K562 (cell line): ENCODE measurements at regions not wholly inside any gene's neighbourhood (a gene's known extent, or its start where the extent isn't known, plus 50 kb on each side); places are given as distances from the start of the nearest gene placed in this dataset.
A peak's percentile ranks its signal among the peaks of the same experiment; 100 is the strongest.
"Not testable (repeated sequence)": the region's sequence is repeated elsewhere in the genome, so short reads cannot be mapped to it uniquely, and the experiment has no call there.

Source experiments
- ATAC-seq: fragments of 200-7000 bp; cut with Tn5 transposase; 3 replicates; pipeline ENCODE4 v1.9.1; 2020; ENCODE audit warnings: moderate library complexity
- BruUV-seq: library from RNA; stranded (reverse); fragments of 400-500 nt; replicated peaks from 2 replicates; lab custom pipeline; 2021; lab: Mats Ljungman, UMichigan
- CTCF ChIA-PET: fragments of 300-600 bp; formaldehyde crosslinking; extraction: SDS; loops from one replicate; lab custom pipeline; 2021; ENCODE audit warnings: low intra/inter-chr PET ratio; lab: Yijun Ruan, JAX
- POLR2A ChIA-PET: fragments of 300-600, 350-650 bp; sonication (Branson Sonifier 250); formaldehyde crosslinking; extraction: SDS; loops from one replicate; lab custom pipeline; 2021; ENCODE audit warnings: antibody characterized with exemption, inconsistent platforms; lab: Yijun Ruan, JAX
- DNase-seq, 4 experiments: peaks; one replicate each; pipeline versions ENCODE4 v3.0.0 to v3.0.0-alpha.2; 2011 to 2018; ENCODE audit warnings: low spot score in 3 of 4, mixed read lengths in 3 of 4; ENCODE audit errors: extremely low read depth in 1 of 4
- FAIRE-seq: peaks from 2 replicates; lab custom pipeline; 2011; peaks lifted over from hg19 to GRCh38; lab: Jason Lieb, UNC
- H2AFZ ChIP-seq: 2 replicates; pipeline ENCODE4 v1.6.0; 2011; ENCODE audit warnings: low read depth, low read length, control low read depth, inconsistent platforms
- H3K27ac ChIP-seq: fragments of 200-600 bp; 3 replicates; pipeline ENCODE4 v1.8.0; 2011; ENCODE audit warnings: low read depth, mild to moderate bottlenecking, control low read depth, inconsistent platforms, low read length, moderate library complexity, mixed read lengths; ENCODE audit errors: extremely low read depth
- H3K27me3 ChIP-seq, 2 experiments: fragments of 300-600 bp in 1 of 2; 2 replicates in 1 of 2; 3 replicates in 1 of 2; pipeline versions ENCODE4 v1.6.0 to v1.8.0; 2011; ENCODE audit warnings: inconsistent platforms in 2 of 2, low read length in 2 of 2, mild to moderate bottlenecking in 1 of 2, mixed read lengths in 1 of 2, moderate library complexity in 1 of 2; ENCODE audit not compliant: control insufficient read depth in 2 of 2, insufficient read depth in 2 of 2
- H3K36me3 ChIP-seq: fragments of 300-600 bp; 3 replicates; pipeline ENCODE4 v1.8.0; 2011; ENCODE audit warnings: mild to moderate bottlenecking, low read length, inconsistent platforms; ENCODE audit not compliant: control insufficient read depth, insufficient read depth
- H3K4me1 ChIP-seq, 2 experiments: fragments of 200-600 bp in 1 of 2; replicated peaks in 1 of 2; 2 replicates in 1 of 2; 3 replicates in 1 of 2; pipeline versions ENCODE4 v1.5.1 to v1.8.0; 2011; ENCODE audit warnings: inconsistent platforms in 2 of 2, low read length in 2 of 2, mild to moderate bottlenecking in 1 of 2, mixed read lengths in 1 of 2, moderate library complexity in 1 of 2; ENCODE audit not compliant: control insufficient read depth in 2 of 2, insufficient read depth in 2 of 2
- H3K4me2 ChIP-seq: 2 replicates; pipeline ENCODE4 v1.6.1; 2011; ENCODE audit warnings: low read length, control low read depth, inconsistent platforms, mixed read lengths; ENCODE audit not compliant: insufficient read depth
- H3K4me3 ChIP-seq: fragments of 200-600 bp; sonication (generic), shearing (Covaris generic); 2 replicates; pipeline ENCODE4 v1.5.1; 2016; ENCODE audit warnings: control low read depth, inconsistent platforms
- H3K79me2 ChIP-seq: fragments of 200-600 bp; 3 replicates; pipeline ENCODE4 v1.8.0; 2011; ENCODE audit warnings: low read length, inconsistent platforms; ENCODE audit not compliant: control insufficient read depth, insufficient read depth
- H3K9ac ChIP-seq, 2 experiments: 2 replicates each; pipeline versions ENCODE4 v1.6.0 to v1.6.1; 2011; ENCODE audit warnings: low read depth in 2 of 2, low read length in 2 of 2, control low read depth in 1 of 2, inconsistent platforms in 1 of 2, mild to moderate bottlenecking in 1 of 2, mixed read lengths in 1 of 2; ENCODE audit not compliant: insufficient read depth in 1 of 2
- H3K9me1 ChIP-seq: one replicate; pipeline ENCODE4 v1.6.0; 2011; ENCODE audit warnings: inconsistent platforms, mild to moderate bottlenecking, low read length, moderate library complexity; ENCODE audit not compliant: control insufficient read depth, insufficient read depth
- H3K9me3 ChIP-seq: replicated peaks from 2 replicates; pipeline ENCODE4 v1.5.1; 2011; ENCODE audit warnings: low read depth, low read length, inconsistent platforms; ENCODE audit not compliant: control insufficient read depth, insufficient read depth
- H4K20me1 ChIP-seq: replicated peaks from 2 replicates; pipeline ENCODE4 v1.6.1; 2011; ENCODE audit warnings: low read length, inconsistent platforms, mixed read lengths; ENCODE audit not compliant: control insufficient read depth, insufficient read depth
- C11orf30 ChIP-seq: fragments of 450-650 bp; IDR thresholded peaks from 2 replicates; pipeline ENCODE4 v1.6.1; 2016; ENCODE audit warnings: low read depth, mild to moderate bottlenecking
- ESRRA ChIP-seq: fragments of 450-650 bp; IDR thresholded peaks from 2 replicates; pipeline ENCODE4 v1.6.1; 2014; ENCODE audit warnings: low read depth, mild to moderate bottlenecking, moderate library complexity, borderline replicate concordance
- MAFF ChIP-seq: IDR thresholded peaks from 2 replicates; pipeline ENCODE4 v1.6.1; 2012; ENCODE audit warnings: low read length, improper control_type of control experiment
- MAFG ChIP-seq: fragments of 450-650 bp; conservative IDR thresholded peaks from 2 replicates; pipeline ENCODE4 v1.6.1; 2016; ENCODE audit warnings: missing genetic modification characterization, missing compliant biosample characterization
- MAFK ChIP-seq: IDR thresholded peaks from 2 replicates; pipeline ENCODE4 v1.6.1; 2011; ENCODE audit warnings: low read length, improper control_type of control experiment
- RBM25 ChIP-seq: fragments of 200-400 bp; formaldehyde crosslinking; IDR thresholded peaks from 2 replicates; pipeline ENCODE4 v1.6.1; 2018; ENCODE audit warnings: low read length, low read depth, moderate library complexity; ENCODE audit not compliant: severe bottlenecking
- TRIM24 ChIP-seq, 2 experiments: fragments of 450-650 bp; IDR thresholded peaks; 2 replicates each; pipeline ENCODE4 v1.6.1; 2016
- ZNF217 ChIP-seq: sonication (generic); formaldehyde crosslinking; IDR thresholded peaks from 2 replicates; pipeline ENCODE4 v1.8.0; 2022; ENCODE audit warnings: mild to moderate bottlenecking, missing genetic modification reagents
- ZNF316 ChIP-seq: fragments of 450-650 bp; IDR thresholded peaks from 2 replicates; pipeline ENCODE4 v1.6.1; 2016
- WGBS: fragments of 100-300 bp; shearing (Covaris generic); methylation state at CpG from one replicate; pipeline ENCODE4 v1.1.6; 2016; ENCODE audit warnings: low coverage, mixed read lengths; ENCODE audit not compliant: insufficient coverage; ENCODE audit errors: missing lambda C conversion rate; 5-methylcytosine and 5-hydroxymethylcytosine counted together
- in situ Hi-C: fragments of 300-500 bp; cut with MboI; formaldehyde crosslinking; loops from 4 replicates; pipeline ENCODE4 v1.15.0; 2018; ENCODE audit warnings: inconsistent platforms, mixed read lengths
- intact Hi-C: fragments of 100-400 bp; cut with micrococcal nuclease; formaldehyde crosslinking; loops from 2 replicates; pipeline ENCODE4 v1.14.2; 2022

GRCh38 chr7:69311489-69311888 is 286.8 kb upstream of the AUTS2 start:
- no peaks in the 10 kb centered on the region for H3K9me3 ChIP-seq
- no peaks in the 10 kb centered on the region for H3K79me2 ChIP-seq
- no peaks in the 10 kb centered on the region for H4K20me1 ChIP-seq
- no peak overlapping the region for H3K4me3 ChIP-seq
- no peak overlapping the region for H2AFZ ChIP-seq
- intact Hi-C loops (no loop called here), in situ Hi-C loops (no loop called here)
- H3K27ac ChIP-seq = no peak overlapping the region
- H3K9ac ChIP-seq = no peak overlapping the region
- no peak overlapping the region for H3K4me2 ChIP-seq
- DNase-seq (no peak), FAIRE-seq (no peak), ATAC-seq (no peak)
- peak; percentile 66; the same call in 1 of the 2 replicates for TF ChIP-seq ESRRA
- peak; percentile 18 for TF ChIP-seq RBM25
- TF ChIP-seq MAFK = peak; percentile 84
- TF ChIP-seq ZNF316 = peak; percentile 89
- TF ChIP-seq MAFG (tag) = peak; percentile 77
- TF ChIP-seq ZNF217 (CRISPR knock-in tag) = no peak
- TF ChIP-seq TRIM24 (IDR thresholded peaks at IDR 0.05) = no peak
- TF ChIP-seq C11orf30 = peak; percentile 68
- peak; percentile 85 for TF ChIP-seq MAFF
- H3K9me1 ChIP-seq = no peaks in the 10 kb centered on the region
- no TSS peak for BruUV-seq
- ChIA-PET POLR2A (interaction anchor here (0.6 kb wide), 2 partner anchors 9 to 13 kb away, joined by 3 read pairs; no protein-coding TSS in a partner anchor), CTCF (no interaction called here)
- no peaks in the 10 kb centered on the region for H3K27me3 ChIP-seq
- no peaks in the 10 kb centered on the region for H3K36me3 ChIP-seq
- WGBS = 0% methylated on average over 1 of the region's 1 CpG
- no peaks in the 10 kb centered on the region for H3K4me1 ChIP-seq

- BruUV-seq, ATAC-seq, H3K27me3 ChIP-seq, H3K27ac ChIP-seq, H3K4me3 ChIP-seq, intact Hi-C loops, H3K9me1 ChIP-seq, H3K36me3 ChIP-seq, H3K4me1 ChIP-seq, POLR2A ChIA-PET, DNase-seq, H2AFZ ChIP-seq, H3K9me3 ChIP-seq, H3K9ac ChIP-seq, in situ Hi-C loops, H3K4me2 ChIP-seq, H4K20me1 ChIP-seq, H3K79me2 ChIP-seq, CTCF ChIA-PET, FAIRE-seq: not testable (repeated sequence)
- WGBS = 0% methylated on average over 4 of the region's 4 CpGs
Measured at GRCh38 chr7:69313852-69314251, 284.4 kb upstream of the AUTS2 start.
